ENCODE measurements at regions not wholly inside any gene's neighbourhood (a gene's known extent, or its start where the extent isn't known, plus 50 kb on each side); places are given as distances from the start of the nearest gene placed in this dataset.

- in situ Hi-C loops (cut with HindIII; ENCODE audit: low sequenced_read_pairs) = no loop called here
- no peak overlapping the region for H3K4me3 ChIP-seq (ENCODE audit: low read depth, low read length)
- DNase-seq (ENCODE audit: low read depth, low spot score) = no peak
- TF ChIP-seq CTCF (IDR thresholded peaks at IDR 0.05; ENCODE audit: low read depth, low read length) = no peak
Observed at GRCh38 chr15:66848116-66848515, 146.1 kb downstream of the SMAD6 start.

- in situ Hi-C loops (cut with HindIII; ENCODE audit: low sequenced_read_pairs) = no loop called here
Observed at GRCh38 chr15:66848686-66849392, 146.8 kb downstream of the SMAD6 start.

GRCh38 chr15:66849393-66849745 is 147.3 kb downstream of the SMAD6 start:
- DNase-seq (ENCODE audit: low read depth, low spot score) = no peak
- in situ Hi-C loops (cut with HindIII; ENCODE audit: low sequenced_read_pairs) = no loop called here
- no peak overlapping the region for H3K4me3 ChIP-seq (ENCODE audit: low read depth, low read length)
- TF ChIP-seq CTCF (IDR thresholded peaks at IDR 0.05; ENCODE audit: low read depth, low read length) = no peak

More at GRCh38 chr15:66848686-66849392, 146.8 kb downstream of the SMAD6 start:
- TF ChIP-seq CTCF (IDR thresholded peaks at IDR 0.05; ENCODE audit: low read depth, low read length) = no peak
- no peak overlapping the region for H3K4me3 ChIP-seq (ENCODE audit: low read depth, low read length)
- no peak for DNase-seq (ENCODE audit: low read depth, low spot score)

GRCh38 chr15:66849746-66850077 is 147.7 kb downstream of the SMAD6 start:
- TF ChIP-seq CTCF (IDR thresholded peaks at IDR 0.05; ENCODE audit: low read depth, low read length) = no peak
- no peak overlapping the region for H3K4me3 ChIP-seq (ENCODE audit: low read depth, low read length)
- no peak for DNase-seq (ENCODE audit: low read depth, low spot score)
- in situ Hi-C loops (cut with HindIII; ENCODE audit: low sequenced_read_pairs) = no loop called here

- DNase-seq (ENCODE audit: low read depth, low spot score) = no peak
- in situ Hi-C loops (cut with HindIII; ENCODE audit: low sequenced_read_pairs) = no loop called here
- no peak overlapping the region for H3K4me3 ChIP-seq (ENCODE audit: low read depth, low read length)
- TF ChIP-seq CTCF (IDR thresholded peaks at IDR 0.05; ENCODE audit: low read depth, low read length) = no peak
Observed at GRCh38 chr15:66850078-66850991, 148.3 kb downstream of the SMAD6 start.

GRCh38 chr15:66850996-66851310 is 148.9 kb downstream of the SMAD6 start:
- in situ Hi-C loops (cut with HindIII; ENCODE audit: low sequenced_read_pairs) = no loop called here
- no peak overlapping the region for H3K4me3 ChIP-seq (ENCODE audit: low read depth, low read length)
- TF ChIP-seq CTCF (IDR thresholded peaks at IDR 0.05; ENCODE audit: low read depth, low read length) = no peak
- DNase-seq (ENCODE audit: low read depth, low spot score) = no peak

Measured in astrocyte of the spinal cord (primary cell).